HG03039 (cell line): ENCODE measurements at regions not wholly inside any gene's neighbourhood (a gene's known extent, or its start where the extent isn't known, plus 50 kb on each side); places are given as distances from the start of the nearest gene placed in this dataset.

ENCODE experiments used
- ATAC-seq: cut with Tn5 transposase; IDR thresholded peaks from one replicate; pipeline ENCODE4 v1.9.1; 2021; ENCODE audit warnings: mild to moderate bottlenecking, moderate library complexity; ENCODE audit not compliant: unreplicated experiment

DNA sequence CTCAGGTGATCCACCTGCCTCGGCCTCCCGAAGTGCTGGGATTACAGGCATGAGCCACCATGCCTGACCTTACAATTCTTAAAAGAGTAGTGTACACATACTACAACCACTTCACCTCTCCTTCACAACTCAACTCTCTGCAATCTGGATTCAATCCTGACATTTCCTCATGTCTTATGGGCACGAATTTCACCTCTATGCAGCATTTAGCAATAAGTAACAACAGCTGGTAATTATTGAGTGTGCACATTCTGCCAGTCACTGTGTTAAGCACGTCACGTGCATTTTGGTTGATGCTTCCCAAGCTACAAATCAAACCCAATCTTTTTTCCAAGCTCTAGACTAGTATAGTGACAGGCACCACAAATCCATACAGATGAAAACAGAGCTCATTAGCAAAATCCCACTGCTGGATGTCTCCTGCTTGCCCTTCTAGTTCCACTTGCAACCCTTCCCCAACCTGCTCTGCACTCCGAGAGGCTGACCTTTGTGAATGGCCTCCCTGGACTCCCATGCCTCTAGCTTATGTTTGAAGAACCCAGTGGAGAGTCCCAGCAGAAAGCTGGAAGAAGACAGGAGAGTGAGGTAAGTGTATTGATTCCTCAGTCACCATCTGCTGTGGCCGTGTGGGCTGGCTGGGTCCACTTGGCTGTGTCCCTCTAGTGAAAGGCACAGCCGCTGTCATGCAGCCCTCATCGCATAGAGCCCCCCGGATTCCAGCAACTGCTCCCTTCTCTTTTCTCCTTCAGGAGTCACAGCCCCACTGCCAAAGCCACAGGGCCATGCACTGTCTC, 176.5 kb downstream of the MEX3B start:
- no peak for ATAC-seq

GRCh38 chr15:81865850-81866537, 179.8 kb downstream of the MEX3B start:
- ATAC-seq = peak; percentile 96

DNA sequence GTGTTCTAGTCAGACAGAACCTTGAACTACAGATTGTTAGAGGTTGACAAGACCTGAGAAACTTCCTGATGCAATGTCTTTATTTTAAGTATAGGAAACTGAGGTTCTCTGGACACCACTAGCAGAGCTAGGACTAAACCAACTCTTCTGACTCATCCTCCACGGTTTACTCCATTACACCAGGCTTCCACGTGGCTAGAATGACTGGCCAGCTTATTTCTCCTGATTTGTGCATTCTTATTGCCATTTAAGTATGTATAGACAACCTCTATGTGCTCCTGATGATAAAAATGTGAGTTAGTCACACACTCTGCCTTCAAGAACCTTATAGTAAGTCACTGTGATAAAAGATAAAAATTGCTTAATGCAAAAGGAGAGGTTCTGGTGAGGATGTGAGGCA, 182.7 kb downstream of the MEX3B start:
- ATAC-seq = no peak

DNA sequence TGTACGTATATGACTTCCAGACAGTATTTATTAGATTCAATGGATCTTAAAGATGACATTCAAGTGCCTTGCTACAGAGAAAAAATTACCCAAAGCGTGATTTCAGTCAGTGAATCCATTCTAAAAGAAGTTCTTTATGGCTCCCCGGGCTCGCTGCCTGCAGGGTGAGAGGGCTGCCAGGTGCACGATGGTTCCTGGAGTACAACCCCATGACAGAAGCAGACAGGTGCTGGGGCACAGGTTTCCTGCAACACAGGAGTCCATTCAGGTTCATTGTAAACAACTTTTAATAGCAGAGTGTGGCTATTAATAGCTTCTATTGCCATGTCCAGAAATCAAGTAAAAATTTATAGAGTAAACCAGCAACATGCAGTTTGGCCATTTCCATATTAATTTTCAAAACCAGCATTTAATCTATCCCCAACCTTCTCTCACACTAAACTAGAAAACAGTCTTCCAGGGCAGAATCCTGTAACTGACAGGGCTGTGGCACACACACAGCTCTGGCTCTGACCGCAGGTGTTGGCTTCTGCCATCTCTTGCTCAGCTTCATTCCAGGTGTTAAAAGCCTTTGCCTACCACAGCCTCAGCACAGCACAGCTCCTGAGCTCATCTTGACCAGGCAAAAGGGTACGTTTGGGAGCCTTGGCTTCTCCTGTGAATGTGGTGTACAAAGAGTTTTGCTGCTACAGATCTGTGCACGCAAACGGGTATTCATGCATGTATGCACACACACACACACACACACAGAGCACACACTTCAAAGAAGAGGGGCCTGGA, 185.9 kb downstream of the MEX3B start:
- ATAC-seq = no peak

DNA sequence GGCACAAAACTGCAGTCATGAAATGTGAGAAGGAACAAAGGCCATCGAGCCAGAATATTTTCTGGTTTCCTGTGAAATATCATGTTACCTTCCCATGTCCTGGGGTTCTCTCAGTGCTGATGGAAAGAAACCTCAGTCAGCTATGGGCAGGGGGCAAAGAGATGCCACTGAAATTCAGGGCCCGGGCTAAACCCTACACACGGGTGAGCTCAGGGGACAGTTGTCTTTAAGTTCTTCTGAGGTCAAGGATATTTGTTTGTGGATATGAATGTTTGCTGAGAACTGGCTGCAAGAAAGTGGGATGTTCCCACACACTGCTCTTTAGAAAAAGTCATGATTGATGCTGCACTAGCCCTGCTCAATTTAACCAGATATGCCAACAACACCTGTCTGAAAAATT, 187.2 kb downstream of the MEX3B start:
- no peak for ATAC-seq

- ATAC-seq = no peak
These were observed 187.7 kb downstream of the MEX3B start for GRCh38 chr15:81858136-81858535.

DNA sequence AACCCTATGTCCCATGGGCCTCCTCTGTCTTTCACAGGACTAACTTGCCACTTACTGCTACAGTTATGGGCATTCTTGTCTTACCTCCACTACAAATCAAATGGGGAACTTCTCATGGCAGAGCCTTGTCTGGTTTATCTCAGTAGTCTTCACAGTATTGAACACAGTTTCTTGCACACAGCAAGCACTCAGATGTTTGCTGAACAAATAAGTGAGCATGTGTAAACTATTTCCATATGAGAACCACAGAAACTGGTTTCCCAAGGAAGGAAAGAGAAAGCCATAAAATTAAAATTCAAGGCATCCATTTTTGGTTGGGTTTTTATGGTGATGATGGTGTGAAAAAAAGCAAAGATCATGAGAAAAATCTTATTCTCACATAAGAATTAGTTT, 189.2 kb downstream of the MEX3B start:
- no peak for ATAC-seq

GRCh38 chr15:81856001-81856633, 189.7 kb downstream of the MEX3B start:
- no peak for ATAC-seq

DNA sequence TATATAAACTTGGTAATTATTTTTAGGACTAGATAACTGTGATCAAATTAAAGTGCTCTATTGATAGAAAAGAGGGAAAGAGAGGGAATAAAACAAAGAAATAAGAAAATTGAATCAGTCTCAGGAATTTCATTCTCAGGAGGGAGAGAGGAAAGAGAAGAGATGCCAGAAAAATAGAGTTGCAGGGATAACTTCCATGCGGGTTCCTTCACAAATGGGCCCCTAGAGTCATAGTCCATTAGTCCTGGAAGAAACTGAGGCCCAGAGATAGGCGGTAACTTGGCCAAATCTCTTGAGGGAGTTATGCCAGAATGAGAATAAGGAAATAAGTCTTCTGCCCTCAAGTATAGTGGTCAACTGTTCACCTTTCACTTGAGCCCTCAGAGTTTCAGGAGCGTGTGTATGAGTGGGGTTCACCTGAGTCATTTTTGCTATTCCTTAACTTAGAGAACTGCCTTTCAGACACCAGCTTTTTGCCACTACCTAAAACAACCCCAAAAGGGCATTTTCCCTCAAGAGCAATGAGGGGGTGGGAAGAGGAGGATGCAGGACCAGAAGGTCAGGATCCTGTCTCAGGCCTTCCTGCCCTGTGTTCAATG, 192.6 kb downstream of the MEX3B start:
- ATAC-seq = no peak

- no peak for ATAC-seq
These were observed 193.2 kb downstream of the MEX3B start for GRCh38 chr15:81852411-81853149.

DNA sequence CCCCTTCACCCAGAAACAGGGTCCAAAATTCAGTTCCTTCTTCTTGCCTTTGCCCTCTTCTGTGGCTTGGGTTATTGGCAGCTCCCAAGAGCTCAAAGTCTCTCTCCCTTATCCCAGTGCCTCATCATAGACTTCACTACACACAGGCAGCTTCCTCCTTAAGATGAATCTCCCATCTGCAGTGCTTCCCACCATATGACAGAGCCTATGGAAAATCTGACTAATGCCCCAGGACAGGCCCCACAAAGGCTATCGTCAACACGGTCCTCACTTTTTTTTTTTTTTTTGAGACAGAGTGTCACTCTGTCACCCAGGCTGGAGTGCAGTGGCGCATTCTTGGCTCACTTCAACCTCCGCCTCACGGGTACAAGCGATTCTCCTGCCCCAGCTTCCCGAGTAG, 194.1 kb downstream of the MEX3B start:
- no peak for ATAC-seq

GRCh38 chr15:81851325-81851724, 194.5 kb downstream of the MEX3B start:
- ATAC-seq = no peak

DNA sequence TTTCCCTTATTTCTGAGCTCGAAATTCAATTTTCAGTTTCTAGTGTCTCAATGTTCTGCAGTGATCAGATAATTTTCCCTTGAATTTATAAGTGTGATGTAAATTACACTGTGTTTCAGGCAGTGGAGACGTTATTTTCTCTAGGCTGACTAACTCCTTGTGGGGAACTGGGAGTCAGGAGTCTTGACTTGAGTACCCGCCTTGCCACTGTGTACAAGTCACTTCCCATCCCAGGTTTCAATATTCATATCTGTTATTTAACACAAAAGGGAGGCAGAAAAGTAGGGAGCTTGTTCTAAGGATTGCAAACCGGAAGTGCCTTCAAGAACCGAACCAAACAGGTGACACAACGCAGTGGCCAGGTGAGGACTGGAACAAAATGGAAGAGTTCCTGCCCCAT, 196.5 kb downstream of the MEX3B start:
- no peak for ATAC-seq

GRCh38 chr15:81848701-81849100, 197.1 kb downstream of the MEX3B start:
- no peak for ATAC-seq

DNA sequence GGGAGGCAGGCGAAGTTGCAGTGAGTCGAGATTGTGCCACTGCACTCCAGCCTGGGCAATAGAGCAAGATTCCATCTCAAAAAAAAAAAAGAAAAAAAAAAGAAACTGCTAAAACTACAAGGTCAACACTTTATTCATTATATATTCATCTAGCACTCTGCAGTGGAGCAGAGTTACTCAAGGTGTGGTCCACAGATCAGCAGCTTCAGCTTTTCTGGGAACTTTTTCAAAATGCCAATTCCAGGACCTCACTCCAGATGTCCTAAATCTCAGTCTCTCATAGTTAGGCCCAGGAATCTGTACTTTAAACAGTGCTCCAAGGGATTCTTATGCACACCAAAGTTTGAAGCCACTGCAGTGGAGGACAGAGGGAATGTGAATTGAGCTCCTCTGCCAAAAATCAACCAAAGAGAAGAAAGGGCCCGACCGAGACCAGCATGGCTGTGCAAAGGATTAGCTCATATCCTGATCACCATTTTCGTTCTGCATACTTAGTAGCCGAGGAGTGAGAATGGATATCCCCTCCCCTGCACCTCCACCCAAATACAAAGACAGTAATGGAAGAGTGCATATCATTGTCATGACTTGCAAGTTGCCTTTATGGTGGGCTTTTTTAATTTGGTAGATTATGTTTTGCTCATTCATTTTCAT, 201.9 kb downstream of the MEX3B start:
- ATAC-seq = no peak

GRCh38 chr15:81843226-81843625, 202.6 kb downstream of the MEX3B start:
- ATAC-seq = peak; percentile 76

DNA sequence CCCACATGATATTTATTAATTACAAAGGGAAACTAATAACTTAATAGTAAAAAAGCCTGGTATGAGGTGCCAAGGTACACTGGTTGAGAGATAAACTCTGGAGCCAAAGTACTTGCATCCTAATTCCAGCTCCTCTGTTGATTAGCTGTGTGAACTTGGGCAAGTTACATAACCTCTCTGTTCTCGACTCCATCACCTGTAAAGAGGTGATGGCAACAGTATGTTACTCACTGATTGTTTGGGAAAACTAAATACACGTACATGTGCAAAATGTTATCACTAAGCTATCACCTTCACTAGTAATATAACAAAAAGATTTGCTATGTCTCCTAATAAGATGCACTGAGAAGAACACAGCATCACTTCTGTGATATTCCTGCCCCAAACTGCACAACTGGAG, 206.4 kb downstream of the MEX3B start:
- ATAC-seq = no peak

- no peak for ATAC-seq
These were observed 210.1 kb downstream of the MEX3B start for GRCh38 chr15:81835731-81836130.

DNA sequence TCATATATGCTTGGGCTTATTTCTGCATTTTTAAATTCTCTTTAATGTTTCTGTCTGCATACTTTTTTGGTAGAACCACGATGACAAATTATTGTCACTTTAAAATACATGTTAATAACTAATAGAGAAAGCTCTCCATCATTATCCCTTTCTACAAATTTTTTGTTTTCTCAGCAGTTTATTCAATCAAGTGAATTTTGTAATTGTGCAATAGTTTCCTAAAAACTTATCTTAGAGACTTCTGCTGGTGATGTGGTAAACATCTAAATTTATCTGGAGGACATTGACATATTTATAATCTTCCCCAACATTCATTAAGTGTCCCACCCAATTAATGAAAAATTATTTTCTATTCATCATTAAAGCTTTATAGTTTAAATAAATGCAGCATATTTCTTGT, 215.3 kb downstream of the MEX3B start:
- ATAC-seq = no peak

- no peak for ATAC-seq
These were observed 215.9 kb downstream of the MEX3B start for GRCh38 chr15:81829918-81830317.
